IMR-90 (cell line): ENCODE measurements at regions not wholly inside any gene's neighbourhood (a gene's known extent, or its start where the extent isn't known, plus 50 kb on each side); places are given as distances from the start of the nearest gene placed in this dataset.

Source experiments
- ATAC-seq: fragments of 200-7000 bp; cut with Tn5 transposase; 2 replicates; pipeline ENCODE4 v1.9.1; 2020; ENCODE audit warnings: low read depth, mild to moderate bottlenecking, moderate library complexity
- BruUV-seq: library from RNA; stranded (reverse); fragments of 400-500 nt; replicated peaks from 2 replicates; lab custom pipeline; 2021; lab: Mats Ljungman, UMichigan
- CTCF ChIA-PET: fragments of 300-600 bp; formaldehyde crosslinking; extraction: SDS; loops from one replicate; lab custom pipeline; 2021; ENCODE audit warnings: antibody characterized with exemption; lab: Yijun Ruan, JAX
- POLR2A ChIA-PET: fragments of 300-600 bp; sonication (Branson Sonifier 250); formaldehyde crosslinking; loops from one replicate; lab custom pipeline; 2022; ENCODE audit warnings: antibody characterized with exemption; ENCODE audit not compliant: unreplicated experiment; lab: Charles Lee
- DNase-seq: peaks from one replicate; pipeline ENCODE4 v3.0.0; 2013
- H2AFZ ChIP-seq: replicated peaks from 2 replicates; pipeline ENCODE3; 2013; ENCODE audit warnings: low read length, mild to moderate bottlenecking; ENCODE audit not compliant: poor library complexity
- H2AK5ac ChIP-seq: 2 replicates; pipeline ENCODE4 v1.6.1; 2013; ENCODE audit warnings: low read depth, low read length, inconsistent platforms
- H2AK9ac ChIP-seq: replicated peaks from 2 replicates; pipeline ENCODE3; 2013; ENCODE audit warnings: mild to moderate bottlenecking, low read depth, low read length, moderate library complexity; ENCODE audit not compliant: poor library complexity
- H2BK120ac ChIP-seq: 2 replicates; pipeline ENCODE4 v1.6.1; 2013; ENCODE audit warnings: low read depth, low read length, inconsistent platforms
- H2BK15ac ChIP-seq: 3 replicates; pipeline ENCODE4 v1.6.1; 2013; ENCODE audit warnings: low read depth, low read length, inconsistent platforms
- H2BK20ac ChIP-seq: 2 replicates; pipeline ENCODE4 v1.6.1; 2013; ENCODE audit warnings: low read depth, mild to moderate bottlenecking, inconsistent platforms, low read length, moderate library complexity
- H2BK5ac ChIP-seq: 2 replicates; pipeline ENCODE4 v1.6.1; 2013; ENCODE audit warnings: mild to moderate bottlenecking, low read depth, low read length, inconsistent platforms; ENCODE audit not compliant: poor library complexity, severe bottlenecking
- H3K14ac ChIP-seq: replicated peaks from 2 replicates; pipeline ENCODE4 v1.6.1; 2013; ENCODE audit warnings: low read depth, low read length, inconsistent platforms
- H3K18ac ChIP-seq: 2 replicates; pipeline ENCODE4 v1.6.1; 2013; ENCODE audit warnings: low read depth, low read length, control low read depth
- H3K23ac ChIP-seq: 2 replicates; pipeline ENCODE4 v1.6.1; 2013; ENCODE audit warnings: low read depth, low read length, inconsistent platforms
- H3K27ac ChIP-seq: 2 replicates; pipeline ENCODE4 v1.5.1; 2013; ENCODE audit warnings: mild to moderate bottlenecking, control low read depth, low read length; ENCODE audit not compliant: insufficient read depth
- H3K27me3 ChIP-seq: 2 replicates; pipeline ENCODE4 v1.6.1; 2013; ENCODE audit warnings: low read length; ENCODE audit not compliant: control insufficient read depth, insufficient read depth
- H3K36me3 ChIP-seq: 2 replicates; pipeline ENCODE4 v1.6.1; 2013; ENCODE audit warnings: low read length, mixed read lengths; ENCODE audit not compliant: control insufficient read depth, insufficient read depth
- H3K4ac ChIP-seq: 2 replicates; pipeline ENCODE4 v1.6.1; 2013; ENCODE audit warnings: low read depth, low read length, inconsistent platforms
- H3K4me1 ChIP-seq: 2 replicates; pipeline ENCODE4 v1.6.1; 2013; ENCODE audit warnings: low read length, mixed read lengths; ENCODE audit not compliant: control insufficient read depth, insufficient read depth
- H3K4me2 ChIP-seq: 2 replicates; pipeline ENCODE4 v1.6.1; 2013; ENCODE audit warnings: low read depth, mild to moderate bottlenecking, control low read depth, low read length, moderate library complexity
- H3K4me3 ChIP-seq: 2 replicates; pipeline ENCODE4 v1.5.1; 2013; ENCODE audit warnings: low read depth, mild to moderate bottlenecking, control low read depth, low read length, moderate library complexity; ENCODE audit not compliant: insufficient read depth
- H3K56ac ChIP-seq: 2 replicates; pipeline ENCODE4 v1.6.1; 2013; ENCODE audit warnings: low read length, inconsistent platforms; ENCODE audit not compliant: insufficient read depth; ENCODE audit errors: extremely low read depth
- H3K79me1 ChIP-seq, 2 experiments: 2 replicates each; pipeline ENCODE4 v1.6.1; 2013; ENCODE audit warnings: low read length in 2 of 2, inconsistent platforms in 1 of 2, low read depth in 1 of 2
- H3K9ac ChIP-seq: 2 replicates; pipeline ENCODE4 v1.6.1; 2013; ENCODE audit warnings: low read depth, low read length, control low read depth
- H3K9me1 ChIP-seq: 2 replicates; pipeline ENCODE4 v1.6.1; 2013; ENCODE audit warnings: low read length, inconsistent platforms; ENCODE audit not compliant: insufficient read depth
- H3K9me3 ChIP-seq: 2 replicates; pipeline ENCODE4 v1.6.1; 2013; ENCODE audit warnings: low read length; ENCODE audit not compliant: control insufficient read depth, insufficient read depth
- H4K20me1 ChIP-seq: 2 replicates; pipeline ENCODE4 v1.6.1; 2013; ENCODE audit warnings: low read length, inconsistent platforms; ENCODE audit not compliant: insufficient read depth
- H4K5ac ChIP-seq: 2 replicates; pipeline ENCODE4 v1.6.1; 2013; ENCODE audit warnings: mild to moderate bottlenecking, low read depth, low read length, control low read depth
- H4K8ac ChIP-seq, 2 experiments: 2 replicates each; pipeline ENCODE4 v1.6.1; 2013; ENCODE audit warnings: low read depth in 2 of 2, low read length in 2 of 2, control low read depth in 1 of 2, inconsistent platforms in 1 of 2
- H4K91ac ChIP-seq: 2 replicates; pipeline ENCODE4 v1.6.1; 2013; ENCODE audit warnings: low read depth, low read length, inconsistent platforms; ENCODE audit not compliant: insufficient read depth
- BHLHE40 ChIP-seq: fragments of 150-350 bp; IDR thresholded peaks from 2 replicates; pipeline ENCODE4 v1.6.1; 2016; ENCODE audit warnings: mild to moderate bottlenecking, low read depth, low read length
- CEBPB ChIP-seq: IDR thresholded peaks from 2 replicates; pipeline ENCODE4 v1.6.1; 2012; ENCODE audit warnings: low read depth, low read length, improper control_type of control experiment
- CHD1 ChIP-seq: IDR thresholded peaks from 2 replicates; pipeline ENCODE4 v1.6.1; 2012; ENCODE audit warnings: low read depth, low read length, improper control_type of control experiment
- CTCF ChIP-seq: conservative IDR thresholded peaks from 2 replicates; pipeline ENCODE4 v1.5.1; 2012; ENCODE audit warnings: mild to moderate bottlenecking, low read depth, low read length, improper control_type of control experiment
- FOS ChIP-seq: fragments of 150-350 bp; IDR thresholded peaks from 2 replicates; pipeline ENCODE4 v1.6.1; 2016; ENCODE audit warnings: low read depth, low read length
- MAZ ChIP-seq: IDR thresholded peaks from 2 replicates; pipeline ENCODE4 v1.6.1; 2012; ENCODE audit warnings: low read depth, mild to moderate bottlenecking, low read length, improper control_type of control experiment, moderate library complexity, borderline replicate concordance
- NFE2L2 ChIP-seq: fragments of 150-350 bp; IDR thresholded peaks from 2 replicates; pipeline ENCODE4 v1.6.1; 2016; ENCODE audit warnings: low read depth, mild to moderate bottlenecking, low read length
- RAD21 ChIP-seq: IDR thresholded peaks from 2 replicates; pipeline ENCODE4 v1.6.1; 2012; ENCODE audit warnings: low read length, improper control_type of control experiment
- RCOR1 ChIP-seq: IDR thresholded peaks from 2 replicates; pipeline ENCODE4 v1.6.1; 2012; ENCODE audit warnings: mild to moderate bottlenecking, low read length, improper control_type of control experiment; ENCODE audit not compliant: insufficient replicate concordance
- RFX5 ChIP-seq: IDR thresholded peaks from 2 replicates; pipeline ENCODE4 v1.8.0; 2012; ENCODE audit warnings: low read depth, mild to moderate bottlenecking, low read length, moderate library complexity
- SMC3 ChIP-seq: fragments of 150-350 bp; IDR thresholded peaks from 2 replicates; pipeline ENCODE4 v1.6.1; 2016; ENCODE audit warnings: low read depth, mild to moderate bottlenecking, antibody characterized with exemption, low read length, moderate library complexity
- WGBS, 2 experiments: methylation state at CpG; one replicate each; pipeline versions ENCODE4 v1.1.5 to v1.1.7; 2013; ENCODE audit warnings: missing lambda C conversion rate in 2 of 2; ENCODE audit not compliant: insufficient read length in 1 of 2; ENCODE audit errors: extremely low coverage in 2 of 2; 5-methylcytosine and 5-hydroxymethylcytosine counted together
- dilution Hi-C: fragments of 300-500 bp; cut with HindIII; formaldehyde crosslinking; loops from one replicate; pipeline ENCODE4 v1.14.3; 2018; ENCODE audit warnings: low sequenced_read_pairs; ENCODE audit not compliant: unreplicated experiment
- in situ Hi-C: fragments of 300-500 bp; cut with MboI; formaldehyde crosslinking; loops from 3 replicates; pipeline ENCODE4 v1.14.3; 2019; ENCODE audit warnings: low sequenced_read_pairs, inconsistent platforms, mixed read lengths
- intact Hi-C: fragments of 100-400 bp; cut with micrococcal nuclease; formaldehyde crosslinking; loops from 2 replicates; pipeline ENCODE4 v1.10.0; 2022
- TF ChIP-seq, protein P1 (sequence below): fragments of 150-350 bp; IDR thresholded peaks from 2 replicates; pipeline ENCODE4 v1.6.1; 2017; ENCODE audit warnings: mild to moderate bottlenecking, antibody characterized with exemption, low read length, low read depth

- no TSS peak for BruUV-seq
- peak overlapping the region; percentile 77 for H2AK5ac ChIP-seq
- H3K36me3 ChIP-seq = no peaks in the 10 kb centered on the region
- TF ChIP-seq RCOR1 (no peak), CHD1 (no peak), BHLHE40 (no peak), NFE2L2 (no peak), RAD21 (no peak), CTCF (no peak), MAZ (no peak), RFX5 (no peak), CEBPB (no peak), FOS (no peak), SMC3 (no peak)
- TF ChIP-seq, protein P1, sequence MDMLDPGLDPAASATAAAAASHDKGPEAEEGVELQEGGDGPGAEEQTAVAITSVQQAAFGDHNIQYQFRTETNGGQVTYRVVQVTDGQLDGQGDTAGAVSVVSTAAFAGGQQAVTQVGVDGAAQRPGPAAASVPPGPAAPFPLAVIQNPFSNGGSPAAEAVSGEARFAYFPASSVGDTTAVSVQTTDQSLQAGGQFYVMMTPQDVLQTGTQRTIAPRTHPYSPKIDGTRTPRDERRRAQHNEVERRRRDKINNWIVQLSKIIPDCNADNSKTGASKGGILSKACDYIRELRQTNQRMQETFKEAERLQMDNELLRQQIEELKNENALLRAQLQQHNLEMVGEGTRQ = no peak
- H4K5ac ChIP-seq = peak overlapping the region; percentile 30; the same call in 1 of the 2 replicates
- WGBS, 2 experiments = no CpG with 5 or more reads among the region's 2 CpGs
- ChIA-PET CTCF (no interaction called here), POLR2A (no interaction called here)
- no peak overlapping the region for H3K56ac ChIP-seq
- H2BK15ac ChIP-seq = peak overlapping the region; percentile 87; the same call in 2 of the 3 replicates
- peak overlapping the region; percentile 58 for H2BK120ac ChIP-seq
- H3K9ac ChIP-seq = no peak overlapping the region
- H3K23ac ChIP-seq = 0 out of 2 replicates have a peak overlapping the region, but pooled peaks have one; percentile 20
- peak overlapping the region; percentile 90 for H2BK20ac ChIP-seq
- peaks cover 19% of the 10 kb centered on the region for H3K4me1 ChIP-seq
- H3K4ac ChIP-seq = peak overlapping the region; percentile 57
- peak overlapping the region in 1 of 2 experiments; percentile 66; a peak in 2 of 4 replicates for H4K8ac ChIP-seq
- intact Hi-C loops (loop anchor here (10.0 kb wide), 1 partner anchor 441 kb away; no protein-coding TSS in a partner anchor), in situ Hi-C loops (no loop called here), dilution Hi-C loops (no loop called here)
- no peak for ATAC-seq
- peaks cover 5% of the 10 kb centered on the region for H3K9me3 ChIP-seq
- peak overlapping the region; percentile 41 for H2BK5ac ChIP-seq
- peak overlapping the region; percentile 87; the same call in 1 of the 2 replicates for H3K18ac ChIP-seq
- H3K27me3 ChIP-seq = no peaks in the 10 kb centered on the region; the same call in 1 of the 2 replicates
- H3K27ac ChIP-seq = no peak overlapping the region
- peak overlapping the region; percentile 57 for H4K91ac ChIP-seq
- H3K14ac ChIP-seq = peak overlapping the region; percentile 20; the same call in 1 of the 2 replicates
- H2AK9ac ChIP-seq = no peak overlapping the region
- 0 out of 2 replicates have a peak, but pooled peaks cover 3% of the 10 kb centered on the region for H4K20me1 ChIP-seq
- H2AFZ ChIP-seq = no peak overlapping the region
- no peaks in the 10 kb centered on the region for H3K79me1 ChIP-seq
- no peak overlapping the region for H3K4me3 ChIP-seq
- peak overlapping the region; percentile 30; the same call in 1 of the 2 replicates for H3K4me2 ChIP-seq
- H3K9me1 ChIP-seq = peaks cover 23% of the 10 kb centered on the region
- DNase-seq = no peak
These were observed 458.0 kb downstream of the MIAT start for GRCh38 chr22:27115410-27115809.
